SK-N-SH (cell line): ENCODE measurements at regions not wholly inside any gene's neighbourhood (a gene's known extent, or its start where the extent isn't known, plus 50 kb on each side); places are given as distances from the start of the nearest gene placed in this dataset.

Experiments used
- EZH2phosphoT487 ChIP-seq: fragments of 200-600 bp; sonication (generic); IDR thresholded peaks from 2 replicates; pipeline ENCODE4 v1.6.1; 2017; ENCODE audit warnings: low read depth, mixed run types, mild to moderate bottlenecking, antibody characterized with exemption, moderate library complexity, borderline replicate concordance
- FOXJ3 ChIP-seq: sonication (generic); formaldehyde crosslinking; IDR thresholded peaks from 2 replicates; pipeline ENCODE4 v1.5.1; 2020; ENCODE audit warnings: mild to moderate bottlenecking, missing genetic modification reagents
- JUND ChIP-seq: IDR thresholded peaks from 2 replicates; pipeline ENCODE4 v1.4.0; 2012
- POLR2AphosphoS5 ChIP-seq: IDR thresholded peaks from 2 replicates; pipeline ENCODE4 v1.6.1; 2012; ENCODE audit warnings: low read depth, low read length
- RAD21 ChIP-seq: IDR thresholded peaks from 2 replicates; pipeline ENCODE4 v1.6.1; 2012; ENCODE audit warnings: mild to moderate bottlenecking, low read length
- RCOR1 ChIP-seq: fragments of 150-350 bp; IDR thresholded peaks from 2 replicates; pipeline ENCODE4 v1.6.1; 2017; ENCODE audit warnings: antibody characterized with exemption, low read length
- SIN3A ChIP-seq: IDR thresholded peaks from 2 replicates; pipeline ENCODE4 v1.6.1; 2012; ENCODE audit warnings: low read depth, mild to moderate bottlenecking, low read length, moderate library complexity, borderline replicate concordance
- TAF1 ChIP-seq: IDR thresholded peaks from 2 replicates; pipeline ENCODE4 v1.6.1; 2012; ENCODE audit warnings: low read depth, mild to moderate bottlenecking, low read length, moderate library complexity, borderline replicate concordance
- TCF12 ChIP-seq: IDR thresholded peaks from 2 replicates; pipeline ENCODE4 v1.4.0; 2012
- TF ChIP-seq, protein P1 (sequence below): fragments of 200-600 bp; sonication (generic); IDR thresholded peaks from 2 replicates; pipeline ENCODE4 v1.6.1; 2017; ENCODE audit warnings: antibody characterized with exemption, mild to moderate bottlenecking, moderate library complexity
- TF ChIP-seq, protein P2 (sequence below): IDR thresholded peaks from 2 replicates; pipeline ENCODE4 v1.6.1; 2012; ENCODE audit warnings: mild to moderate bottlenecking, low read depth, low read length, moderate library complexity
- TF ChIP-seq, protein P3 (sequence below): IDR thresholded peaks from 2 replicates; pipeline ENCODE4; 2012
- TF ChIP-seq, protein P4 (sequence below): IDR thresholded peaks from 2 replicates; pipeline ENCODE4 v1.4.0; 2012; ENCODE audit warnings: low read depth, borderline replicate concordance
- TF ChIP-seq, protein P5 (sequence below): fragments of 150-350 bp; IDR thresholded peaks from 2 replicates; pipeline ENCODE4 v1.6.1; 2017; ENCODE audit warnings: antibody characterized with exemption, low read length, low read depth, borderline replicate concordance

DNA sequence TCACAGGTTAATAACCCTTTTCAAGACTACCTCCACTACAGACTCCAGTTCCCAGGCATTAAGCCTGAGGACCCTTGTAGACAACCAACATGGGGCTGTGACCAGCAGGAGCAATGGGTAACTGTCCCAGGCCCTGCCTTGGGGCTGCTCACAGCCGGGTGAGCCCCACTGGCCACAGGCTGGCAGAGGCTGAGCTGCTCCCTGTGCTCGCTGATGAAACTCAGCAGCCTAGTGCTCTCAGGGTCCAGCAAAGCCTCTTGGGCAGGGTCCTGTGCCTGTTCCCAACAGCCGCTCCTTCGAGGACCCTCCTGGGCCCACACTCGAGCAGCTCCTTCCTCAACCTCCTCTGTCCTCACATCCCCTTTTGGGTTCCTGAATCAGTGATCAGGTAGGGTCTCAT is 99.8 kb downstream of the VPREB1 start:
- TF ChIP-seq RAD21 (no peak), EZH2phosphoT487 (no peak), FOXJ3 (CRISPR knock-in tag) (no peak), TCF12 (no peak), TAF1 (no peak), JUND (no peak), POLR2AphosphoS5 (no peak), SIN3A (no peak), RCOR1 (no peak)
- TF ChIP-seq, protein P1, sequence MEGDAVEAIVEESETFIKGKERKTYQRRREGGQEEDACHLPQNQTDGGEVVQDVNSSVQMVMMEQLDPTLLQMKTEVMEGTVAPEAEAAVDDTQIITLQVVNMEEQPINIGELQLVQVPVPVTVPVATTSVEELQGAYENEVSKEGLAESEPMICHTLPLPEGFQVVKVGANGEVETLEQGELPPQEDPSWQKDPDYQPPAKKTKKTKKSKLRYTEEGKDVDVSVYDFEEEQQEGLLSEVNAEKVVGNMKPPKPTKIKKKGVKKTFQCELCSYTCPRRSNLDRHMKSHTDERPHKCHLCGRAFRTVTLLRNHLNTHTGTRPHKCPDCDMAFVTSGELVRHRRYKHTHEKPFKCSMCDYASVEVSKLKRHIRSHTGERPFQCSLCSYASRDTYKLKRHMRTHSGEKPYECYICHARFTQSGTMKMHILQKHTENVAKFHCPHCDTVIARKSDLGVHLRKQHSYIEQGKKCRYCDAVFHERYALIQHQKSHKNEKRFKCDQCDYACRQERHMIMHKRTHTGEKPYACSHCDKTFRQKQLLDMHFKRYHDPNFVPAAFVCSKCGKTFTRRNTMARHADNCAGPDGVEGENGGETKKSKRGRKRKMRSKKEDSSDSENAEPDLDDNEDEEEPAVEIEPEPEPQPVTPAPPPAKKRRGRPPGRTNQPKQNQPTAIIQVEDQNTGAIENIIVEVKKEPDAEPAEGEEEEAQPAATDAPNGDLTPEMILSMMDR, result no peak
- TF ChIP-seq, protein P2, sequence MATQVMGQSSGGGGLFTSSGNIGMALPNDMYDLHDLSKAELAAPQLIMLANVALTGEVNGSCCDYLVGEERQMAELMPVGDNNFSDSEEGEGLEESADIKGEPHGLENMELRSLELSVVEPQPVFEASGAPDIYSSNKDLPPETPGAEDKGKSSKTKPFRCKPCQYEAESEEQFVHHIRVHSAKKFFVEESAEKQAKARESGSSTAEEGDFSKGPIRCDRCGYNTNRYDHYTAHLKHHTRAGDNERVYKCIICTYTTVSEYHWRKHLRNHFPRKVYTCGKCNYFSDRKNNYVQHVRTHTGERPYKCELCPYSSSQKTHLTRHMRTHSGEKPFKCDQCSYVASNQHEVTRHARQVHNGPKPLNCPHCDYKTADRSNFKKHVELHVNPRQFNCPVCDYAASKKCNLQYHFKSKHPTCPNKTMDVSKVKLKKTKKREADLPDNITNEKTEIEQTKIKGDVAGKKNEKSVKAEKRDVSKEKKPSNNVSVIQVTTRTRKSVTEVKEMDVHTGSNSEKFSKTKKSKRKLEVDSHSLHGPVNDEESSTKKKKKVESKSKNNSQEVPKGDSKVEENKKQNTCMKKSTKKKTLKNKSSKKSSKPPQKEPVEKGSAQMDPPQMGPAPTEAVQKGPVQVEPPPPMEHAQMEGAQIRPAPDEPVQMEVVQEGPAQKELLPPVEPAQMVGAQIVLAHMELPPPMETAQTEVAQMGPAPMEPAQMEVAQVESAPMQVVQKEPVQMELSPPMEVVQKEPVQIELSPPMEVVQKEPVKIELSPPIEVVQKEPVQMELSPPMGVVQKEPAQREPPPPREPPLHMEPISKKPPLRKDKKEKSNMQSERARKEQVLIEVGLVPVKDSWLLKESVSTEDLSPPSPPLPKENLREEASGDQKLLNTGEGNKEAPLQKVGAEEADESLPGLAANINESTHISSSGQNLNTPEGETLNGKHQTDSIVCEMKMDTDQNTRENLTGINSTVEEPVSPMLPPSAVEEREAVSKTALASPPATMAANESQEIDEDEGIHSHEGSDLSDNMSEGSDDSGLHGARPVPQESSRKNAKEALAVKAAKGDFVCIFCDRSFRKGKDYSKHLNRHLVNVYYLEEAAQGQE, result no peak
- TF ChIP-seq, protein P3, sequence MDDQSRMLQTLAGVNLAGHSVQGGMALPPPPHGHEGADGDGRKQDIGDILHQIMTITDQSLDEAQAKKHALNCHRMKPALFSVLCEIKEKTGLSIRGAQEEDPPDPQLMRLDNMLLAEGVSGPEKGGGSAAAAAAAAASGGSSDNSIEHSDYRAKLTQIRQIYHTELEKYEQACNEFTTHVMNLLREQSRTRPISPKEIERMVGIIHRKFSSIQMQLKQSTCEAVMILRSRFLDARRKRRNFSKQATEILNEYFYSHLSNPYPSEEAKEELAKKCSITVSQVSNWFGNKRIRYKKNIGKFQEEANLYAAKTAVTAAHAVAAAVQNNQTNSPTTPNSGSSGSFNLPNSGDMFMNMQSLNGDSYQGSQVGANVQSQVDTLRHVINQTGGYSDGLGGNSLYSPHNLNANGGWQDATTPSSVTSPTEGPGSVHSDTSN, result no peak
- TF ChIP-seq, protein P4, sequence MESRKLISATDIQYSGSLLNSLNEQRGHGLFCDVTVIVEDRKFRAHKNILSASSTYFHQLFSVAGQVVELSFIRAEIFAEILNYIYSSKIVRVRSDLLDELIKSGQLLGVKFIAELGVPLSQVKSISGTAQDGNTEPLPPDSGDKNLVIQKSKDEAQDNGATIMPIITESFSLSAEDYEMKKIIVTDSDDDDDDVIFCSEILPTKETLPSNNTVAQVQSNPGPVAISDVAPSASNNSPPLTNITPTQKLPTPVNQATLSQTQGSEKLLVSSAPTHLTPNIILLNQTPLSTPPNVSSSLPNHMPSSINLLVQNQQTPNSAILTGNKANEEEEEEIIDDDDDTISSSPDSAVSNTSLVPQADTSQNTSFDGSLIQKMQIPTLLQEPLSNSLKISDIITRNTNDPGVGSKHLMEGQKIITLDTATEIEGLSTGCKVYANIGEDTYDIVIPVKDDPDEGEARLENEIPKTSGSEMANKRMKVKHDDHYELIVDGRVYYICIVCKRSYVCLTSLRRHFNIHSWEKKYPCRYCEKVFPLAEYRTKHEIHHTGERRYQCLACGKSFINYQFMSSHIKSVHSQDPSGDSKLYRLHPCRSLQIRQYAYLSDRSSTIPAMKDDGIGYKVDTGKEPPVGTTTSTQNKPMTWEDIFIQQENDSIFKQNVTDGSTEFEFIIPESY, result no peak
- TF ChIP-seq, protein P5, sequence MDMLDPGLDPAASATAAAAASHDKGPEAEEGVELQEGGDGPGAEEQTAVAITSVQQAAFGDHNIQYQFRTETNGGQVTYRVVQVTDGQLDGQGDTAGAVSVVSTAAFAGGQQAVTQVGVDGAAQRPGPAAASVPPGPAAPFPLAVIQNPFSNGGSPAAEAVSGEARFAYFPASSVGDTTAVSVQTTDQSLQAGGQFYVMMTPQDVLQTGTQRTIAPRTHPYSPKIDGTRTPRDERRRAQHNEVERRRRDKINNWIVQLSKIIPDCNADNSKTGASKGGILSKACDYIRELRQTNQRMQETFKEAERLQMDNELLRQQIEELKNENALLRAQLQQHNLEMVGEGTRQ, result no peak
